Skin of body (tissue), 1 donor: ENCODE measurements at regions not wholly inside any gene's neighbourhood (a gene's known extent, or its start where the extent isn't known, plus 50 kb on each side); places are given as distances from the start of the nearest gene placed in this dataset.
"Not testable (repeated sequence)": the region's sequence is repeated elsewhere in the genome, so short reads cannot be mapped to it uniquely, and the experiment has no call there.

ENCODE experiments used
- DNase-seq: peaks from one replicate; lab custom pipeline; 2025; lab: John Stamatoyannopoulos, UW

DNA sequence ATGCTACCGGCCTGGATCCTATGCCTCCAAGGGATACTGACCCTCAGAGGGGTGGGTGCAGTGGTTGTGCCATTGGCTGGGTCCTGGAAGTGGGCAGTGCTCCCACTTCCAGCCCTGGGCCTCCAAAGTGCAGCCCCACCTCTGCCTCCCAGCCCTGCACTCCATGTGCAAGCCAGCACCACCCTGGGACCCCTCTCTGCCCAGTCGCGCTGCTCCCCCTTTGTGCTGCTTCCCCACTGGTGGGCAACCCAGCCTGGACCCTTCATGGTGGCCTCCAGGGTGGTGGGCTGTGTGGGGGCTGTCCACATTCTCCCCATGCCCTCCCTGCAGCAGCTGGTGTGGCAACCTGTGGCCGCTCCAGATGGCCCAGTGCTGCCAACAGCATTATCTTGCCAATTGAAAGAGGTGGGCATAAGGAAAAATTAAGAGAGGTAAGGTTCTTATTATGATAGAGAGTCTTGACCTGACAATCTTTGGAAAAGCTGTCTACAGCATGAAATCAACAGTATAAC is 309.7 kb downstream of the GUCY2F start:
- no peak for DNase-seq

DNA sequence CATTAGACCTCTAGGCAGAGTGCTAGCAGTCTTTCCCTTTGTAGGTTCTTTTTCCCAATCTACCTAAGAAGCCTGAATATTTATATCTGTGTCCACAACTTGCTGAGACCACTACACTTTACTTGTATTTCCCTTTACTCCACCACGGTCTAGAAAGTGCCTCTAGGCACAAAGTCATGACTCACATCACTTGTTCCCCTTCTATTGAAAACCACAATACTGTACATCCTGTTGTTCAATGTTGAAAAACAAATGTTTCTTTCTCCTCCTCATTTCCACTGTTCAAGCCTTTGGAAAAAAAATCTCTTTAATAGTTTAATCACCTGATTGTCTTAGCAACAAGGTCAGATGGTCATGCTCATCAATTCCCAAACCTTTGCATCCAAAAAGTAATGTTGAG is 326.7 kb downstream of the GUCY2F start:
- no peak for DNase-seq

- DNase-seq, result not testable (repeated sequence)
These were observed 337.7 kb downstream of the GUCY2F start for GRCh38 chrX:109144173-109144572.

GRCh38 chrX:109140463-109140862 is 341.4 kb downstream of the GUCY2F start:
- DNase-seq, result no peak

DNA sequence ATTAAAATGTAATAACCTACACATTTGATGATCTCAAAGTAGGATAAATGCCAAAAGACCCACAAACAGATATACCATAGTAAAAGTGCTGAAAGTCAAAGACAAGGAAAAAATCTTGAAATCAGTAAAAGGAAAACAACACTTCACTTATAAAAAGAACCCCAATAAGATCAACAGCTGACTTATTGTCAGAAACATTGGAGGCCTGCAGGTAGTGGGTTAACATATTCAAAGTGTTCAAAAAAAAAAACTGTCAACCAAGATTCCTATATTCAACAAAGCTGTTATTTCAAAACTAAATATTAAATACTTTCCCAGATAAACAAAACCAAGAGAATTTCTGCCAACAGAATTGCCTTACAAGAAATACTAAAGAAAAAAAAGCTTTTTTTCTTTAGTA is 347.1 kb downstream of the GUCY2F start:
- DNase-seq, result no peak

GRCh38 chrX:109125304-109125703 is 356.6 kb downstream of the GUCY2F start:
- no peak for DNase-seq

DNA sequence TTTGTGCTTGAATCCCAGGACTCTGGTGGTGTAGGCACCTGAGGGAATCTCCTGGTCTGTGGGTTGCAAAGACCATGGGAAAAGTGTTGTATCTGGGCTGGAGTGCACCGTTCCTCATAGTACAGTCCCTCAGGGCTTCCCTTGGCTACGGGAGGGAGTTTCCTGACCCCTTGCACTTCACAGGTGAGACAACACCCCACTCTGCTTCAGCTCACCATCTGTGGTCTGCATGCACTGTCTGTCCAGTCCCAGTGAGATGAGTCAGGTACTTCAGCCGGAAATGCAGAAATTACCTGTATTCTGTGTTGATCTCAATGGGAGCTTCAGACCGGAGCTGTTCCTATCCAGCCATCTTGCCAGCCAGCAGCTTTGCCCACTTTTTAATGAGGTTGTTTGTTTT is 353.0 kb upstream of the IRS4 start:
- DNase-seq, result no peak

- no peak for DNase-seq
These were observed 341.4 kb upstream of the IRS4 start for GRCh38 chrX:109077788-109078187.

GRCh38 chrX:109054181-109054581 is 317.8 kb upstream of the IRS4 start:
- DNase-seq, result not testable (repeated sequence)

DNA sequence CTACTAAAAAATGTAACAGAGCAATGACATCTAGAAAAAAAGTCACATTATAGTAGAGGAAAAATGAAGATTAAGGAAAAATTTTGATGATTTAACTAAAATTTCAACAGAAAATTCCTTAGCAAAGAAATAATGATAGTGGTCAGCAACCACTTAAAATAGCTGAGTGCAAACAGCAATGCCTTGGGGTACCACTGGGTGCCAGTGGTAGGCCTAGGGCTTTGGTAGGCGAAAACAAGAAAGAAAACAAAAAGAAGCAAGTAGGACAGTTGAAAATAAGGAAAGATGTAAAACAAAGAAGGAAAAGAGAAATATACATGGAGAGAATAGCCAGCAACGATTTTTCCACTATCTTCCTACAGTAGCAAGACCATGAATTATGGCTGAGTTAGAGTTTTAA is 313.5 kb upstream of the IRS4 start:
- no peak for DNase-seq

DNA sequence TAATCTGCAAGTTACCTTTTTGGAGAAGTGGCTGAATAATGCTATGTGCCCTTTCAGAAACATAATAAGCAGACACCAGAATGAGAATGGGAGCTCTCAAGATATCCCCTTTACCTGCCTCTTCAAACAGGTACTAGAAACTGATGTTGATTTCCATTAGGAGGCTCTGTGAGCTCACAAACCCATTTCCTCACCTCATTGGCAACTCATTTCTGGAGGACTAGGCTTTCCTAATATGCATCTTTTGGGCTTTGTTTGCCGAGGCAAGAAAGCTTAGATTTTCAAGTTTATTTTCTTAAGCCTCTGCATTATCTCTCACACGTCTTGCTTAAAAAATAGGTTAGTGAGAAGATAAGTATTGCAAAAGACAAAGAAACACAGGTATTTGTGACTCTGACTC is 313.1 kb upstream of the IRS4 start:
- DNase-seq, result no peak

- DNase-seq, result no peak
These were observed 303.7 kb upstream of the IRS4 start for GRCh38 chrX:109040057-109040456.

DNA sequence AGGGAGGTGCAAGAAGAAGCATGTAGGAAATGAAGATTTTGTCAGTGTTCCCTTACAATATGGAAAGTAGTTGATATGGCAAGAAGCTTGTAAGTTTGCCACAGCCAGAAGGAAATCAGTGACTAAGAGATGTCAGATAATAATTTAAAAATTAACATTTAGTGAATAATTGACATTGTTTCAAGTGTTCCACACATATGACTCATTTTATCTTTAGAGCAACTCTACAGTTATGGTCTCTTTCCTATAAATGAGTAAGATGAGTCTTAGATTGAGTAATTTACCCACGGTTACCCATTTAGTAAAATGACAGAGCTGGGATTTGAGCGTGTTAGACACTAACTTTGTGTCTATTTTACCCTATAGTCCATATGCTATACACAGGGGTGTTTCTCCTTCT is 300.3 kb upstream of the IRS4 start:
- no peak for DNase-seq

GRCh38 chrX:108993909-108994308 is 257.5 kb upstream of the IRS4 start:
- DNase-seq, result no peak

DNA sequence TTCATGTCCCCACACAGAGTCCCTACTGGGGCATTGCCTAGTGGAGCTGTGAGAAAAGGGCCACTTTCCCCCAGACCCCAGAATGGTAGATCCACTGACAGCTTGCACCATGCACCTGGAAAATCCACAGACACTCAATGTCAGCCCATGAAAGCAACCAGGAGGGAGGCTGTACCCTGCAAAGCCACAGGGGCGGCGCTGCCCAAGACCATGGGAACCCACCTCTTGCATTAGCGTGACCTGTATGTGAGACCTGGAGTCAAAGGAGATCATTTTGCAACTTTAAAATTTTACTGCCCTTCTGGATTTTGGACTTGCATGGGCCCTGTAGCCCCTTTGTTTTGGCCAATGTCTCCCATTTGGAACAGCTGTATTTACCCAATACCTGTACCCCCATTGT is 236.5 kb upstream of the IRS4 start:
- not testable (repeated sequence) for DNase-seq

DNA sequence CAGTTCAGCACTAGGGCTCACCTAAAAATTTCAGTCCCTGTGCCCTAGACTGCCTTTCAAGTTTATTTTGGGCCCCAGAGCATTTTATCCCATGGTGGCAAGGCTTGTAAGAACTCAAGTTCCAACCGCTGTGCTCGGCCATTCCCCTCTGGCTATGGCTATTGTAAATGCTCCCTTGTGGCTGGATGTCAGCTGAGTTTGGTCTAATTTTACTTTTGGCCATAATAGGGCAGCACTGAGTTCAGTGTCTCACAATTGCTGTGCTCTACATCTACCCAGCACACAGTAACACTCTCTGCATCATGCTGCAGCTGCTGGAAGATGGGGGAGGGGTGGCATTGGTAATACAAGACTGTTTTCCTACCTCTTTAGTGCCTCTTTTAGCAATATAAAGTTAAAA is 210.8 kb upstream of the IRS4 start:
- no peak for DNase-seq

- DNase-seq, result no peak
These were observed 210.2 kb upstream of the IRS4 start for GRCh38 chrX:108946531-108946930.

DNA sequence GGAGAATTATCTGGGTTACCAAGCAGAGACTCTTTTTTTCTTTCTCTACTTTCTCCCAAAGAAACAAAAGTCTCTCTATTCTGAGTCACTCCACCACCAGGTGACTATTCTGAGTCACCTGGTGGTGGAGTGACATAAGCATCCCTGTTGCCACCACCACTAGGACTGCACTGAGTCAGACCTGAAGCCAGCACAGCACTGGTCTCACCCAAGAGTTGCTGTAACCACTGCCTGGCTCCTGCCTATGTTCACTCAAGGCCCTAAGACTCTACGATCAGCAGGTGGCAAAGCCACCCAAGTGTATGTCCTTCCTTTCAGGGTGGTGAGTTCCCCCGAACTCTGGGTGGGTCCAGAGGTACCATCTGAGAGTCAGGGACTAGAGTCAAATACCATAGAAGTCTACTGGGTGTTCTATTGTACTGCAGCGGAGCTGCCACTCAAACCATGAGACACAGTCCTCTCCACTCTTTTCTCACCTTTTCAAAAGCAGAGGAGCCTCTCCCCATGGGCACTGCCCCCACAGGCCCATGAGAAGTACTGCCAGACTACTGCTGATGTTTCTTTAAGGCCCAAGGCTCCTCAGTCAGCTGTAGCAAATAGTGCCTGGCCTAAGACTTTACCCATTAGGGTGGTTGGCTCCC is 209.6 kb upstream of the IRS4 start:
- no peak for DNase-seq

DNA sequence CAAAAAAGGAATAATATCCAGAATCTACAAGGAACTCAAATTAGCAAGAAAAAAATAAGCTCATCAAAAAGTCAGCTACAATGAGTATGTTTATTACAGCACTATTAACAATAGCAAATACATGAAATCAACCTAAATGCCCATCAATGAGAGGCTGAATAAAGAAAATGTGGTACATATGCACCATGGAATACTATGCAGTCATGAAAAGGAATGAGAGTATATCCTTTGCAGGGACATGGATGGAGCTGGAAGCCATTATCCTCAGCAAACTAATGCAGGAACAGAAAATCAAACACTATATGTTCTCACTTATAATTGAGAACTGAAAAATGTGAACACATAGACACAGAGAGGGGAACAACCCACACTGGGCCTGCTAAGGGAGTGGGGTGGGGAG is 178.4 kb upstream of the IRS4 start:
- DNase-seq, result no peak

DNA sequence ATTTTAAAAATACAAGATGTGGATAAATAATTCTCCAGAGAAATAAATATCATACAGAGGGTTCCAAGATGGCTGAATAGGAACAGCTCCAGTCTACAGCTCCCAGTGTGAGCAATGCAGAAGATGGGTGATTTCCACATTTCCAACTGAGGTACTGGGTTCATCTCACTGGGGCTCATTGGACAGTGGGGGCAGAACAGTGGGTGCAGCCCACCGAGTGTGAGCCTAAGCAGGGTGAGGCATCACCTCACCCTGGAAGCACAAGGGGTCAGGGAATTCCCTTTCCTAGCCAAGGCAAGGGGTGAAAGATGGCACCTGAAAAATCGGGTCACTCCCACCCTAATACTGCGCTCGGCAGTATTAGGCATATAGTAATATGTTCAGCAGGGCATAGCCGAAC is 167.5 kb upstream of the IRS4 start:
- DNase-seq, result not testable (repeated sequence)

DNA sequence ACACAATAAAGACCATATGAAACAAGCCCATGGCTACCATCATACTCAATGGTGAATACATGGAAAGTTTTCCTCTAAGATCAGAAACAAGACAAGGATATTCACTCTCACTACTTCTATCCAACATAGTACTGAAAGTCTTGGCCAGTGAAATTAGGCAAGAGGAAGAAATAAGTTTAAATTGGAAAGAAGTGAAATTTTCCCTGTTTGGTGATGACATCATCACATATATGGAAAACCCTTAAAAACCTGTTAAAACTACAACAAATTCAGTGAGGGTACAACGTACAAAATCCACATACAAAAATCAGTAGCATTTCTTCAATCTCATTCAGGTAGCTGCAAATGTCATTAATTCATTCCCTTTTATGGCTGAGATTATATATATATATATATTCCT is 164.0 kb upstream of the IRS4 start:
- no peak for DNase-seq

GRCh38 chrX:108896349-108896748 is 160.0 kb upstream of the IRS4 start:
- DNase-seq, result not testable (repeated sequence)

GRCh38 chrX:108892501-108892900 is 156.1 kb upstream of the IRS4 start:
- DNase-seq, result no peak

GRCh38 chrX:108875548-108875947 is 139.2 kb upstream of the IRS4 start:
- no peak for DNase-seq
